IPS-NIHi7 (cell line): ENCODE measurements at regions not wholly inside any gene's neighbourhood (a gene's known extent, or its start where the extent isn't known, plus 50 kb on each side); places are given as distances from the start of the nearest gene placed in this dataset.
A peak's percentile ranks its signal among the peaks of the same experiment; 100 is the strongest.
"Not testable (repeated sequence)": the region's sequence is repeated elsewhere in the genome, so short reads cannot be mapped to it uniquely, and the experiment has no call there.

Source experiments
- DNase-seq: peaks from one replicate; pipeline ENCODE4 v3.0.0; 2012; ENCODE audit warnings: mixed read lengths; ENCODE audit errors: extremely low spot score

DNA sequence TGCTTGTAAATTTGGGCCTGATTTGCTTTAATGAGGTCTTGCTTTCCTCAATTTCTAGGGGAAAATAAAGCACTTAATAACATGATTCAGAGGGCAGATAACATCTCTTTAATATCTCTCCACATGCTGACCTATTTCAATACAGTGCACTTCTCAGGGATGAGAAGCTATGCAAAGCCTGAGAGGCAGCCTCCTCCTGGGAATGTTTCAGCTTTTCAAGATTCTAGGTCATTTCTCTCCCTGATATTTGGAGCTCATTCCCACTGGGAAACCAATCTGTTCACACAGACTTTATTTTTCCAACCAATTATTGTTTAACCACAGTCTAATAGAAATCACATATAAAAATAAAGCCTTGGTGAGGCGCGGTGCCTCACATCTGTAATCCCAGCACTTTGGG, 67.0 kb upstream of the LSAMP start:
- DNase-seq, result no peak

DNA sequence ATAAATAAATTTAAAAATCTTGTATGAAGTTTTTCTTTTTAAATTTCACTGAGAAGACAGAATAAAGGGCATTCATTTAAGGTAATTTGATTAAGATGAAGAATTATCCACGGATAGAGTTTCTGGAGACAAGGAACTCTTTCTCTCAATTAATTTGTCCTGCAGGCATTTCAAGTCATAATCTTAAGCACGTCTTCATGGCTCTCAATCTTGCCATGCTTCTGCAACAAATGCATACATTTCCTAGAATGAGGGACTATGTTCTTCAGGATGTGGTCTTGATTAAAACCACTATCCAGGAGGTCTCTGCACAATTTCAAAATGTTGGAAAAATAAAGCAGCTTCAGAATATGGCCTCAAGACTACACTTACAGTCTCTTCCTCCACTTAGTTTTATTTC, 67.6 kb upstream of the LSAMP start:
- no peak for DNase-seq

- DNase-seq, result no peak
These were observed 70.7 kb upstream of the LSAMP start for GRCh38 chr3:116515973-116516372.

GRCh38 chr3:116517308-116517707, 72.0 kb upstream of the LSAMP start:
- DNase-seq, result peak; percentile 37

- DNase-seq, result not testable (repeated sequence)
These were observed 73.8 kb upstream of the LSAMP start for GRCh38 chr3:116519101-116519500.

GRCh38 chr3:116519823-116520222, 74.5 kb upstream of the LSAMP start:
- not testable (repeated sequence) for DNase-seq

DNA sequence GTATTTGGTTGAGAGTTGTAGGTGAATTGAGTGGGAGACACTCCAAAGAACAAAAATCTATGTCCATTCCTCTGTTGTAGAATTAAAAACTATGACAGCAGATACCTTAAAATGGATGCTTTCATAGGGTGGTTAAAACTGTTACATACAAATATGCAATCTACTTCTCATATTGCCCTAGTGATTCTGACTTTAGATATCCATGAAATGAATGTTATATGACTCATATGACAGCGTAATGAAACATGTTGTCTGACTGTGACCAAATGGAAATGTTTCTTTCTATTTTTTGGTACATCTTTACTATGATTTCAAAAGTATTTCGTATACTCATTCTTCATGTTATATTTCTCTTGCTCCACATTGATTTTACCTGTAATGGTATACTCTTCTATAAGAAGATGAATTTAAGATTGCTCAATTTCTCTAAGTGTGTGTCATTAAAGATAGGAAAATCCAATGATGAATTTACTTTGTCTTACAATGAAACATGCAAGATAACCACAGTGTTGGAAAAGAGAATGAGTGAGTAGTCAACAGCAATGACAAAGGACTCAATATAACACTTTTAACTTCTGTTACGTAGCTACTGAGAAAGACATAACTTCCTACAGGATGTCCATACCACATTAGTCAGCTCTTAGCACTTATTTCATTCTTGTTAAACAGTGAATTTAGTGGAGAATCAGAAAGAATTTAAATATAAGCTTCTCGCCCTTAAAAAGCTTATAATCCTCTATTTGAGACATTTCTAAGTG, 79.3 kb upstream of the LSAMP start:
- DNase-seq, result no peak

DNA sequence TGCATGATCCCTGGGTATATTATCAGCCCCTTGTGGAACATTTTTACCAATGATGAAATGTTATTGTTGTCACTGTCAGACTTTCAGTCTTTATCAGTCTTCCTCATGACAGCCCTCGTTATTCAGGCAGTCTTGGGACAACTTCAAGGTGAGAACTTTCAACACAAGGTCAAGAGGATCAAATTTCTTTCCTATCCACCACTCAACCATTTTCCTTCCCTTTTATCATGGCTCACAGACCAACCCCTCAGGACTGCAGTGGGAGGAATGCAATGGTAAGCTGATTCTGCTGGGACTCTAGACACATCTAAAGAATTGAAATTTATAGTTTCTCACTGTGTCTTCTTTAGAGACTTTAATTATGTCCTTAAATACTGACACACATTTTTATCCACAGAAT, 107.0 kb upstream of the LSAMP start:
- no peak for DNase-seq

GRCh38 chr3:116553355-116553754, 108.1 kb upstream of the LSAMP start:
- DNase-seq, result no peak

DNA sequence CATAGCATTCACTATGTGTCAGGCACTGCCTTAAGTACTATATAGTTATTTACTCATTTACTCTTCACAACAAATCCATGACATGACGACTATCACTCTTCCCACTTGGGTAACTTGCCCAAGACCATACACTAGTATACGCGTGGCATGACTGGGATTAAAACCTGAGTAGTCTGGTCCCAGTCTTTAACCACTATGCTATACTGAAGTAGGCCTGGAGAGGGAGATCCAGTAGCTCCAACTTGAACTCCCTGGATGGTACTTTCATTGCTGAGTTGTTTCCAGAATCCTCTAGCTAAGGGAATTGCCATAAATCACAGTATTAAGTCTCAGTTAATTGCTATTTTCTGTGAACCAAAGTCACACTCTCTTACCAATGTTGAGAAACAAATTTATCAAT, 116.2 kb upstream of the LSAMP start:
- DNase-seq, result no peak

- no peak for DNase-seq
These were observed 118.1 kb upstream of the LSAMP start for GRCh38 chr3:116563351-116563750.

GRCh38 chr3:116566478-116566960, 121.2 kb upstream of the LSAMP start:
- DNase-seq, result no peak

- DNase-seq, result no peak
These were observed 124.3 kb upstream of the LSAMP start for GRCh38 chr3:116569611-116570010.

DNA sequence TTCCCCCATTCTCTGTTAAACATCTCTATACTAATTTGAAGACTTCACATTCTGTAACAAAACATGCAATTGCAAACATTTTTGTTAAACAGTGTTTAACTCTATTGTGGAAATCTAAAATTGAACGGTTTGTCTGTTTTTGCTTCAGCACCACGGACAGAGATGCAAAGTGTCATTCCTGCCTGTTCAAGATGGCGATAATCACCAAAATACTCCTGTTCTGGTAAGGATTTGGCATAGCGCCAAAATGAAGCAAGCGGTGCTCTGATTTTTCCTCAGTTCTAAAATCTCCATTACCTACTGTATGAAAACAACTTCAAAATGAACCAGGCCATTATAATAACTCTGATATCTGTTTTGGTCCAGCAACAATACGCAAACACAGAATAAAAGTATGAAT, 129.7 kb upstream of the TUSC7 start:
- peak; percentile 38 for DNase-seq

GRCh38 chr3:116586285-116586944, 123.2 kb upstream of the TUSC7 start:
- peak; percentile 24 for DNase-seq

- DNase-seq, result no peak
These were observed 118.3 kb upstream of the TUSC7 start for GRCh38 chr3:116591236-116591635.

DNA sequence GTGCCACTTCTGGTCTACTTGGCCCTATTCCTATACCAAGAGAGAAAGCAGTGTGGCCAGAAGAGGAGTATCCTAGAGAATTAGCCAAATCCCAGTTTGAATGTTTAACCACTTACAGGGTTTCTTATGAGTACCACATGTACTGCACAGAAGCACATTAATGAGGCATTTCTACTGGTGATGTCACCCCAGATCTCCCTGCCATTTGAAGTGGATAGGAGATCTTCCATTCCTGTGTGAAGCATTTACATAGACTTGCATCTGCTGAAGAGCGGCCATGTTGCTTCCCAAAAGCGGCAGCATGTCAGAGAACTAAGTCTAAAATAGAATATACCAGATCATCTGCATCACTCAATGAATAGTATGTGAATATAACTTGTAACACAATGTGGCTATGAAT, 108.4 kb upstream of the TUSC7 start:
- DNase-seq, result no peak

DNA sequence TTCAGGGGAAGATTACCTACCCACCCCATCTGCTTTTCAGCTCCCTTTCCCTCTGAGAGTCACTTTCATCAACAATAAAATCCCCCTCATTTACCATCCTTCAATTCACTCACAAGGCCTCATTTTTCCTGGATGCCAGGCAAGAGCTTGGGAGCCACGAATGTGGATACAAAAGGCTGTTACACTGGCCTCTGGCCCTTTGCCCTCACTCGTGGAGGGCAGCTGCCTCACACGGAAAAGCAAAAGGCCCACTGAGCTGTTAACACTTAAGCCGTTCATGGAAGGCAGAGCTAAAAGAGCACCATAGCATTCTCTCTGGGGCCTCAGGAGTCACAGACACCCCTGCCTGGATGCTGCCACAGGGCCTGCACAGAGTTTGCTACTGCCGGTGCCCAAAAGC, 102.4 kb upstream of the TUSC7 start:
- DNase-seq, result no peak

GRCh38 chr3:116610124-116610523, 99.5 kb upstream of the TUSC7 start:
- no peak for DNase-seq

DNA sequence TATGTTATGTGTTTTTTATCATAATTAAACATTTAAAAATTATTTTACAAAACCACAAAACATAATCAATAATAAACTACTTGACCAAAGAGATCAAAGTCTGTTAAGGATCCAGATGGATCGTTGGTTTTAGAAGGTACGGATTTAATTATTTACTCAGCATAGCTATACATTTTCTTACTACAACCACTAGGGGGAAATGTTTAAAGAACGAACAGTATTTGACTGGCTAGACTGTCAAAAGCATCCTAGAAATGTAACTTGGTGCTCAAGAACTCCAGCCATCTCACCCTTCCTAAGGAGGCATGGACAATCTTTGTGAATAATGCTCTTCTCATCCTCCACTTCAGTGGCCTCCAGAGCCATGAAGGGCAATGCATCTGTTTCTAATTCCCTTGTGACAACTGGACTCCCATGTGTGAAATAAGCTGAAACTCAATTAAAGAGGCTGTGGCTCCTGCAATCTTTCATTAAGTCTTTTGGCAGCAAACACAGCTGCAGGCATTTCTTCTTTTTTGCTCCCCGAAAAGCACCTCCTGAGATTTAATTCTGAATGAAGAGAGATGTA, 94.7 kb upstream of the TUSC7 start:
- peak; percentile 26 for DNase-seq

DNA sequence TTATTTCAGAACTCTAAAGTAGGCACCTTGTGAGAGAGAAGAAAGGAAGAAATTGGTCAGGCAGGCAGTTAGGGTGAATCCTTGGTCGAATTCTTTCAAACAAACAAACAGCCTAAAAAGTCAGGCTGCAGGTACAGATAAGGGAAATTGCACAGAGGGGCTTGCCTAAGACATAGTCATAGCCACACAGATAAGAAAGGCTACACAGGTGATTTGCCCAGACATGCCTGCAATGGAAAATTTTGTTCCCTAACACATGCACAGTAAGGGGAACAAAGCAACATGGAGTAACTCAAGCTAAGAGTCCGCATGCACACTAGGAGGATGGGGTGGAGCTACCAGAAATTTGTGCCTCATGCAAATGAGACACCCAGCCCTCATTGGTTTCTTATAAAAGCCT, 91.4 kb upstream of the TUSC7 start:
- DNase-seq, result no peak

DNA sequence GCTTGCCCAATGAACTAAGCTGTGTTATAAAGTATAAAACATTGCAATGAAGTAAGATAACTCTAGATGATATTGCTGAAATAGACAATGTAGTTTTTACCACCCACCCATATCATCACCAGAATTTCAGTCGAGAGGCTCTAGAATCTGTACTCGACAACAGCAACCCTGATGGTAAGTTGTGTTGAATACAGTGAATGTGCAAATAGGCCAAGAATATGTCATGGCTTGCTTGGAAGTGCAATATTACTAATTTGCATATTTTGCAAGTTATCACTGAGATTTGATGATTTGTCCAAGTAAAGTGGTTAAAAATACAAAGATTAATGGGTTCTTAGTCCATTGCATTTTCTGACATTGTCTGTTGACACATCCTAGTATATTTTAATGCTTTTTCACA, 90.6 kb upstream of the TUSC7 start:
- no peak for DNase-seq

DNA sequence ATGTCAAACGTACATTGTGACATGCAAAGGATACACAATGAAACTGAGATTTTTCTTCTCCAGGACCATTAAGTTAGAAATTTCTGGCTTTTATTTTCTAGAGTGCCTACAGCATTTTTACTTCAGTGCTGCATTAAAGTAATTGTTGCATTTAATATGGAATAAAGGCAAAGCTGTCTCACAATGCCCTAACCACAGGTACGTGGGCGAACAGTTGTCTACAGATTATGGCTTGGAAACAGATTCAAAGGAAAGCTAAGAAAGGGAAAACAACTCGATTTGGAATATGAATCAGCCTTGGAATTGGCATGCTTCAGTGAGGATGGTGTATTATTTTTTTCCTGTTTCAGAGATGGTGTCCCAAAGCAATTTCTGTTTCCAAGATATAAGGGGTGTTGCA, 79.1 kb upstream of the TUSC7 start:
- DNase-seq, result no peak
